ENCODE measurements at regions not wholly inside any gene's neighbourhood (a gene's known extent, or its start where the extent isn't known, plus 50 kb on each side); places are given as distances from the start of the nearest gene placed in this dataset.
"Not testable (repeated sequence)": the region's sequence is repeated elsewhere in the genome, so short reads cannot be mapped to it uniquely, and the experiment has no call there.

GRCh38 chr7:136266457-136266856 is 289.3 kb upstream of the MTPN start:
- H3K27me3 ChIP-seq (ENCODE audit: control insufficient read depth, insufficient read depth, low read length), result no peaks in the 10 kb centered on the region
- ChIA-PET CTCF (no interaction called here), POLR2A (no interaction called here)
- H3K4me3 ChIP-seq (ENCODE audit: low read depth, low read length), result no peak overlapping the region
- no peak for DNase-seq (ENCODE audit: low read depth)
- H3K36me3 ChIP-seq (ENCODE audit: control insufficient read depth, insufficient read depth, low read length), result no peaks in the 10 kb centered on the region
- TF ChIP-seq CTCF (IDR thresholded peaks at IDR 0.05; ENCODE audit: insufficient read depth, low read depth, low read length), result no peak

- H3K27me3 ChIP-seq (ENCODE audit: control insufficient read depth, insufficient read depth, low read length); DNase-seq (ENCODE audit: low read depth); H3K36me3 ChIP-seq (ENCODE audit: control insufficient read depth, insufficient read depth, low read length); H3K4me3 ChIP-seq (ENCODE audit: low read depth, low read length); CTCF ChIA-PET; POLR2A ChIA-PET: not testable (repeated sequence)
Observed at GRCh38 chr7:136264304-136264703, 287.1 kb upstream of the MTPN start.

GRCh38 chr7:136263112-136263860 is 286.1 kb upstream of the MTPN start:
- H3K27me3 ChIP-seq (ENCODE audit: control insufficient read depth, insufficient read depth, low read length); POLR2A ChIA-PET; DNase-seq (ENCODE audit: low read depth); H3K36me3 ChIP-seq (ENCODE audit: control insufficient read depth, insufficient read depth, low read length); H3K4me3 ChIP-seq (ENCODE audit: low read depth, low read length); CTCF ChIA-PET: not testable (repeated sequence)

GRCh38 chr7:136260591-136260990 is 283.4 kb upstream of the MTPN start:
- DNase-seq (ENCODE audit: low read depth); CTCF ChIA-PET; POLR2A ChIA-PET: not testable (repeated sequence)

GRCh38 chr7:136259074-136259473 is 281.9 kb upstream of the MTPN start:
- Histone ChIP-seq H3K27me3 (ENCODE audit: control insufficient read depth, insufficient read depth, low read length) (no peaks in the 10 kb centered on the region), H3K36me3 (ENCODE audit: control insufficient read depth, insufficient read depth, low read length) (no peaks in the 10 kb centered on the region), H3K4me3 (ENCODE audit: low read depth, low read length) (no peak overlapping the region)
- ChIA-PET CTCF (no interaction called here), POLR2A (no interaction called here)
- no peak for DNase-seq (ENCODE audit: low read depth)
- no peak for TF ChIP-seq CTCF (IDR thresholded peaks at IDR 0.05; ENCODE audit: insufficient read depth, low read depth, low read length)

More at GRCh38 chr7:136260591-136260990, 283.4 kb upstream of the MTPN start:
- not testable (repeated sequence) for H3K4me3 ChIP-seq (ENCODE audit: low read depth, low read length); H3K27me3 ChIP-seq (ENCODE audit: control insufficient read depth, insufficient read depth, low read length); H3K36me3 ChIP-seq (ENCODE audit: control insufficient read depth, insufficient read depth, low read length)

- no peaks in the 10 kb centered on the region for H3K36me3 ChIP-seq (ENCODE audit: control insufficient read depth, insufficient read depth, low read length)
- H3K4me3 ChIP-seq (ENCODE audit: low read depth, low read length), result no peak overlapping the region
- ChIA-PET POLR2A (interaction anchor here (0.6 kb wide), 1 partner anchor 1301 kb away, joined by 3 read pairs; no protein-coding TSS in a partner anchor), CTCF (no interaction called here)
- TF ChIP-seq CTCF (IDR thresholded peaks at IDR 0.05; ENCODE audit: insufficient read depth, low read depth, low read length), result no peak
- no peak for DNase-seq (ENCODE audit: low read depth)
- no peaks in the 10 kb centered on the region for H3K27me3 ChIP-seq (ENCODE audit: control insufficient read depth, insufficient read depth, low read length)
Observed at GRCh38 chr7:136256491-136256890, 279.3 kb upstream of the MTPN start.

GRCh38 chr7:136254148-136254547 is 277.0 kb upstream of the MTPN start:
- ChIA-PET POLR2A (no interaction called here), CTCF (no interaction called here)
- no peaks in the 10 kb centered on the region for H3K36me3 ChIP-seq (ENCODE audit: control insufficient read depth, insufficient read depth, low read length)
- no peaks in the 10 kb centered on the region for H3K27me3 ChIP-seq (ENCODE audit: control insufficient read depth, insufficient read depth, low read length)
- no peak for DNase-seq (ENCODE audit: low read depth)
- no peak overlapping the region for H3K4me3 ChIP-seq (ENCODE audit: low read depth, low read length)
- TF ChIP-seq CTCF (IDR thresholded peaks at IDR 0.05; ENCODE audit: insufficient read depth, low read depth, low read length), result no peak

Data from BJ (cell line).